NCI-H2227 treated with DMSO at 0.1 percent for 48 hours (cell line): ENCODE measurements at regions not wholly inside any gene's neighbourhood (a gene's known extent, or its start where the extent isn't known, plus 50 kb on each side); places are given as distances from the start of the nearest gene placed in this dataset.

Experiments
- DNase-seq: peaks from one replicate; lab custom pipeline; 2025; lab: John Stamatoyannopoulos, UW

GRCh38 chr2:212945526-212945925 is 205.9 kb downstream of the IKZF2 start:
- no peak for DNase-seq

- no peak for DNase-seq
Measured at GRCh38 chr2:212943351-212943750, 208.1 kb downstream of the IKZF2 start.

- no peak for DNase-seq
Measured at GRCh38 chr2:212941361-212941760, 210.1 kb downstream of the IKZF2 start.

DNA sequence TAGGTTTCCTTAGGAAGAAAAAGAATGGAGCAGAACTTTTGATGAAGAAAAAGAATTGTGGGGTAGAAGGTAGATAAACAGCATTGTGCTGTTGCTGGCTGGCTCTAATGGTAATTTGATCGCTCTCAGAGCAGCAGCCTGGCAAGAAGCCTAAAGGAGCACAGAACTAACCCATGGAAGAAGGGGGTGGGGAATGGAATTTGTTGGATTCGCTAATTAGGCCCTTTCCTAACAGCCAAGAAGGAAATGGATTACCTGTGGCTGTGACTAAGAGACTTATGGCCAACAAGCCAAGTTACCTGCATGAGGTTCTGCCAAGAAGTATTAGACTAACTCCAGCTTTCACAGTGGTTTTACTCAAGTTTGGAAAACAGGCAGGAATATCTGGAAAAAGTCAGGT is 210.6 kb downstream of the IKZF2 start:
- DNase-seq: no peak

GRCh38 chr2:212939777-212940531 is 211.5 kb downstream of the IKZF2 start:
- no peak for DNase-seq

DNA sequence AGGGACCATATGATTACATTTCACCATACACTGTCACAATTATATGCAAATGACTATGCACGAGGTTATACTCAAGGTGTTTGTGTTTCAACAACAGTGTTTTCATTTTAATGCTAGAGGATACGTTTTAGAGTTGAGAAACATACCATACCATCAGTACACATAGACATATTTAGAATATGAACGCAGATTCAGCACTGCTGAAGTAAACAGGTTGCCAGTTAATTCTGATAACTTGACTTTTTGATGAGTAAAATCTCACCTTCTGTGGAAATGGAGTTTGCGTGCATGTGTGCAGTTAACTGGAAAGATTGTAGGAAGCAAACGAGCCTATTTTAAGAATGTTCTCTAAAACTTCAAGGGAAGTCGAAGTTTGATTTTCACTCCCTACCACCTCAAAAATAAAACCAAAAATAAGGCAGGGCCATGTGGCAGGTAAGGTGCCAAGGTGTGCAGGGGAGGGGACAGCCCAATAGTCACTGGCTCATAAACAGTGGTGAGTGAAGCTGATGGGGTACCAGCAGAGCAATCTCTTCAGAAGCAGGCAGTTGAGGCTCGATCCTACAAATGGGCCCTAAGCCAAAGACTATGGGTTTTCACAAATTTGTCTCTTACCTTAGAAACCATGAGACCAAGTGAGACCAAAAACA is 213.1 kb downstream of the IKZF2 start:
- no peak for DNase-seq

DNA sequence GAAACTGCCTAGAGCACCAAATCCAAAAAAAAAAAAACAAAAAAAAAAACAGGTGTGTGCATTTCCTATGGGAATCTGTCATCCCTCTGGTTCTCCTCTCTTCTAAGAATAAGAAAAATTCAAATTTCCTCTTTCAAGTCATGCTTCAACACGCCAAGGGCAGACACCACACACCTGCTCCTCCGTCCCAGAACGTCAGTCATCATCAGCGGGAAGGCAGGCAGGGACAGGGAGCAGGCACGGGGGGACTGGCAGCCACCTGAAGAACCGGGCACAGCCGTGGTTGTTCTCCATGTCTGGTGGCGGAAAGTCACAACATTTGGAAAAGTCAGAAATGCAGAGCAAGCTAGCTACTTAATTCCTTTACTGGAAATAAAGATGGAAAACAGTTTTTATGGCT is 214.8 kb downstream of the IKZF2 start:
- no peak for DNase-seq

DNA sequence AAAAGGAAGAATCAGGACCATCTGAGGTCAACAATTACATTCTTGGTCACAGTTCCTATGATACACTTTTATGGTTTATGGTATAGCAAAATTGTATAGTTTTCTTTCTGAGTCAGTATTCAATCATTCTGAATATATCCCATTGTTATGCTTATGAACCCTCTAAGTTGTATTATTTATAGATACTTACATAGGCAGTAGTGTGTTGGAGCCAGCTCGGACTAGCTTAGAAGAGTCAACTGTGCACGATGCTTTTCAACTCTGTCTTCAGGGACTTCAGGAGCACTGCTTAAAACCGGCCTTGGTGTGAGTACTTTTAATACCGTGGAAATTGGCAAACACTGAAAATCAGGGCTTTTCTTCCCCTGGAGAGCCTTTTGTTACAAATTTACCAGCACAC is 215.7 kb downstream of the IKZF2 start:
- DNase-seq: no peak

GRCh38 chr2:212931271-212931670 is 220.1 kb downstream of the IKZF2 start:
- DNase-seq: no peak

DNA sequence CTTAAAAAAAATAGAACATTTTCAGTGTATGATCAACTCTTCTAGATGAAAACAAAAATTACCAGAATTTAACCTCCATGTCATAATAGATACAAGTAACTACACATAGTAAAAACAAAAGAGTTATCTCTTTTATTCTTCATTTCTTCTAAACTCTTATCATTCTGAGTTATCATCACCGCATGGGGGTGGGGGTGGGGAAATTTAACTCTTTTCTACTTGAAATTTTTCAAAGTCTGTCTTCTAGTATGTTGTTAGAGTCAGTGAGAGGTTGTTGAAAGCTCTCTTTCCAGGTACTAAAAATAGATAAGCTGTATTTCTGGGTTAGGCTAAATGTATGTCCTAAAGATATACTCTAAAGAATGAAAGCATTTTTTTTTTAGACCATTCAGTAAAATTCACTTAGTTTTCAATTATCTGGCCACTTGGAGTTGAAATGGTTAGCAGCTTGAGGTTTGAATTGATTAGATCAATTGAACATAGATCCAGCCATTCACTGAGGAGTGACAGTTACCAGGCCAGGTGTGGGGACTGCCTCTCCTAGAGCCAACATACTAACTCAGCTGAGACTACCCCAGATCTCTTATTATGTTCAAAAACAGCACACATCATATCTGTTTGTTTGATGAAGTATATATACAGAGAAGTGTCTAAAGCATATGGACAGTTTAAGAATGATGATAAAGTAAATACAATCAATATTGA is 220.7 kb downstream of the IKZF2 start:
- no peak for DNase-seq

DNA sequence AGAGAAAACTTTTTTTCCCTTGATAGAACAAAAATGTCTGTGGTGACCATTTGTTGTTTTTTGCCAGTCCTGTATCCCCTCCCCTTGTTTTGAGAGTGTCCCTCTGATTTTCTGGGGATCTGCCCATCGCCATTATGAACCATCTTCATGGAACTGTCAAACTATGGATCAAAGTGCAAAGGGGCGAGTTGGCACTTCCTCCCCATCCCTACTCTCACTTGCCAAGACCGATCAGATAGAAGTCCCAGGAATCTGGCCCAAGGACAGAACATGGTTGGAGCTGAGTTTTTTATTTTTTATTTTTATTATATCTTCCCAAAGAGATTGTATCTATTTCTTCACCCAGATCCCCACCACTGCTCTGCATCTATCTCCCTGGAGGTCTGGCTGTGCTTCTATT is 221.4 kb downstream of the IKZF2 start:
- DNase-seq: no peak

DNA sequence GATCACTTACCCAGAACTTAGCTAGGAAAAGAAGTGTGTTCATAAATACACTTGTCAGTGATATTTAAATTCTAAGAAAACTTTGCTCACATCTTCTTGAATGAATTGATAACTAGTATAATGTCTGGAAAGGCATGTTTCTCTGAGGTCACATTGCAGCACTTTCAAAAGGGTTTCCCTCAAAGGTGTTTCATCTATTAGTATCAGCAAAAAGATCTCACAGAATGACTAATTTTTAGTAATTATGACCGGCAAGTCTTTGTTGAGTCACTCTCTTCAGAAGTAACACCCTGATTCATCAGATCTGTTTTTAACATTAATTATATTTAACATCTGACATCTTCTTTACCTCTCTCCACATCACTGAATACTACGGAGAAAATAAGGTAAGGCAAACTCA is 222.3 kb downstream of the IKZF2 start:
- no peak for DNase-seq

GRCh38 chr2:212928681-212929080 is 222.7 kb downstream of the IKZF2 start:
- DNase-seq: no peak

DNA sequence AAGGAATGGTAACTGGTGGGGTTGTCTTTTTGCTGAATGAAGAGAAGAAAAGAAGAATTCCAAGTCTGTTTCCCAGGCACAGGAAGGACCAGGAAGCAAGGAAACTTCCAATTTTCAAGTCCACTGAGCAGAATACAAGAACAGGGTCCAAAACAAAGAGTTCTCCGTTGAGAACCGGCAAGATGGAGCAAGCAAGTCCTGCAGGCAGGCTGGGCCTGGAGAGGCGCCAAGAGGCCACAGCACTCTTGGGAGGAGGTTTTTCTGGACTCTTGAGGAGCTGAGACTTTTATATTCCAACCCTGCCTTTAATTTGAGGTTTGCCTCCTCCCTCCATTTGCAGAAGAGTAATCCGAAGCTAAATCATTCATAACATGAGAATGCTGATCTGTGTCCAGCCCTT is 224.5 kb downstream of the IKZF2 start:
- no peak for DNase-seq

- no peak for DNase-seq
Measured at GRCh38 chr2:212923393-212923792, 228.0 kb downstream of the IKZF2 start.

DNA sequence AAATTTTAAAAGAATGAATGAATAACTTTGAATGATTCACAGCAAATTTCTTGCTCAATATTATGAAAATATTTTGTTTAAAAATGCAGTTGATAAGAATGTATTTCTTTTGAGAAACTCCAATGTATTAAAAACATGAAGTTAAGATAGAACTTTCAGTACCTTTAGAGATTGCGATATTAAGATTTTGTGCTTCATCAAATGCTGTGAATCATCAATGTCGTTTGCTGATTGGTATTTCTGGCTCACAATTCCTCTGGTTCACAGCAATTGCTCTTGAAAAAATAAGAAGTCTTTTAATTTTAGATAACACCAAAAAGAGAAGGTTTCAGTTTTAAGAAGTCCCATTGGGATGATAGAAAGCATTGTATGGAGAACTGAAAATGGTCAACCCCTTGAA is 228.7 kb downstream of the IKZF2 start:
- no peak for DNase-seq

DNA sequence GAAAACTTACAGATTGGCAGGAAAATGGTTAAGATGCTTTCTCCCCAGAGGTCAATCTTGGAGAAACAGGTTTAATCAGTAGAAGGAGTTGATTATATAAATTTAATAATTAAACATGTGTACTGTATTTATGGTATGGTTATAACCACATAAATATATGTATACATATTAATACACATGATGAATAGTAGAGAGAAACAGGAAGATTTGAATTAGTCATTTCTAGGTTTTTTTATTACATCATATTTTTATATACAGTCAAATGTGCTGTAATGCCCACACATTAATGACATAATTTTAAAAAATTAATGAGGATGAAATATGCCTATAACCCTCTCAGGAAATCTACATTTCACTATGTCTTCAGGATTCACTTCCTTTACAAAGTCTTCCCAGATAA is 229.7 kb downstream of the IKZF2 start:
- no peak for DNase-seq

GRCh38 chr2:212921061-212921460 is 230.4 kb downstream of the IKZF2 start:
- no peak for DNase-seq

DNA sequence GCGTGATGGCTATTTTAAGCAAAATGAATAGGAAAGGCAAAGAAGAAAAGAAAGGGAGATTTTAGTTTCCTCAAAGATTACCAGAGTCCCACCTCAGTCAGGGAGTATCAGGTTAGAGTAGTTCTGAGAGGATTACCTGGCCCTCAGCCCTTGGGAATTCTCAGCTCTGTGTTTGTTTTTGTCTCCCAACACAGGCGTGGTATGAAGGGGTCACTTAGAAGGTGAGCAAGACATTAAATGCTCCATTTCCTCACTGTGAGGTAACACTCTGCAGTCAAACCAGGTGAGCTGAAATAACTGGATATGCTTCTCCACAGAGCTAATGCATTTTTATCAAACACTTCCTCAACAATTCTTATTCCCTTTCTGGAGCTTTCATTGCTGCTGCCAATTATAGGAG is 232.2 kb downstream of the IKZF2 start:
- DNase-seq: no peak

DNA sequence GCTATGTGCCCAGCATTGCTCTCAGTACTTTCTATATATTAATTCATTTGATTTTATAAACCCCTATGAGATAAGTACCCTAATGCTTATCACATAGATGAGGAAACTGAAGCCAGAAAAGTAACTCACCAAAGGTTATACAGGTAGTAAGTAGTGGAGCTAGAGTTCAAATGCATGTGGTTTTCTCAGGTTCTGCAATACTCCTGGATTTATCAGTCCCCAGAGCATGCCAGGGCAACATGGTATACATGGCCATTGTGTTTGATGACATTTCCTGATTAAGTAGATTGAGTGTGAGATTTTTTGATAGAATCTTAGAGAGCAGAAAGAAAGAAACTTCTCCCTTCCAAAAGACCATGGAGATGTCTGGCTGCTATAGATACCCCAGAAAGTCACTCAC is 233.1 kb downstream of the IKZF2 start:
- no peak for DNase-seq

DNA sequence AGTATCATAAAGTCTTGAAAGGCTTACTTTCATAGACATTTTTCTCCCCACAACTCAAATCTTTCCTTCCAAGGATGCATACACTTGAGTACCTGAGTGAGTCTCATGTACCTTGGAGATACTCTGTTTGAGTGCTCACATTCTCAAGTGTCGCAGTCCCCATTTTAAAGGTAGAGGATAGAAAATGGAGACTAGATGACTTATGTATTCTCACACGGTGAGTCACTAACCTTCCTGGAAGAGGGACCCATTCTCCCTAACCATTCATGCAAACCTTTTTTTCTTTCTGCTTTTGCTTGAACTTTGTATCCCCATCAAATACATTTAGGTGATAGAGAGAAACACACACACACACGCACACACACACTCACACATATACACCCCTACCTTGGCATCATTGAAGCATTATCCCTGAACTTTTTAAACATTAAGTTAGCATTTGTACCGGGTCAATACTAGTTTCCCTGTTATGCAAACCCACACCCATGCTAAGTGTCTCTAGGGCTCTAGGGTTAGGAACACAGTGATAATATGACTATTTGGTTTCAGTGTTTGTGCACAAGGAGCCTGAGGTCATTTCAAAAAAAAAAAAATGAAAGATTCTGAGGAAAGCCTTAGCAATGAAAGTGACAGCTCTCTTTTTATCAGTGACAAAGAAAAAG is 236.2 kb downstream of the IKZF2 start:
- no peak for DNase-seq

GRCh38 chr2:212914392-212914791 is 237.0 kb downstream of the IKZF2 start:
- DNase-seq: no peak
